NCI-H460 (cell line): ENCODE measurements at regions not wholly inside any gene's neighbourhood (a gene's known extent, or its start where the extent isn't known, plus 50 kb on each side); places are given as distances from the start of the nearest gene placed in this dataset.
"Not testable (repeated sequence)": the region's sequence is repeated elsewhere in the genome, so short reads cannot be mapped to it uniquely, and the experiment has no call there.

Experiments used
- DNase-seq: peaks from one replicate; pipeline ENCODE4 v3.0.0-alpha.2; 2016; ENCODE audit warnings: low read depth; ENCODE audit errors: extremely low read depth

GRCh38 chr3:191813245-191813644 lies 352.3 kb downstream of the PYDC2 start:
- DNase-seq = no peak

- DNase-seq = no peak
These were observed 387.9 kb downstream of the PYDC2 start for GRCh38 chr3:191848818-191849217.

- DNase-seq = no peak
These were observed 398.6 kb downstream of the PYDC2 start for GRCh38 chr3:191859531-191859930.

GRCh38 chr3:191869738-191870415 lies 408.9 kb downstream of the PYDC2 start:
- no peak for DNase-seq

- DNase-seq = no peak
These were observed 412.8 kb downstream of the PYDC2 start for GRCh38 chr3:191873736-191874135.

- DNase-seq = no peak
These were observed 421.3 kb downstream of the PYDC2 start for GRCh38 chr3:191882289-191882688.

GRCh38 chr3:191884132-191884531 lies 423.2 kb downstream of the PYDC2 start:
- DNase-seq = no peak

GRCh38 chr3:191889106-191889505 lies 428.1 kb downstream of the PYDC2 start:
- DNase-seq = no peak

- no peak for DNase-seq
These were observed 428.8 kb downstream of the PYDC2 start for GRCh38 chr3:191889756-191890155.

GRCh38 chr3:191894406-191894805 lies 433.4 kb downstream of the PYDC2 start:
- DNase-seq = no peak

GRCh38 chr3:191901741-191902140 lies 440.8 kb downstream of the PYDC2 start:
- no peak for DNase-seq

GRCh38 chr3:191912616-191913204 lies 451.7 kb downstream of the PYDC2 start:
- no peak for DNase-seq

GRCh38 chr3:191915712-191916111 lies 454.7 kb downstream of the PYDC2 start:
- no peak for DNase-seq

- no peak for DNase-seq
These were observed 458.6 kb downstream of the PYDC2 start for GRCh38 chr3:191919491-191920026.

GRCh38 chr3:191922570-191922969 lies 461.6 kb downstream of the PYDC2 start:
- no peak for DNase-seq

GRCh38 chr3:191927183-191927817 lies 466.3 kb downstream of the PYDC2 start:
- DNase-seq = not testable (repeated sequence)

GRCh38 chr3:191927998-191928397 lies 467.0 kb downstream of the PYDC2 start:
- DNase-seq = not testable (repeated sequence)

GRCh38 chr3:191944835-191945234 lies 483.9 kb downstream of the PYDC2 start:
- DNase-seq = no peak

- DNase-seq = no peak
These were observed 491.2 kb downstream of the PYDC2 start for GRCh38 chr3:191952186-191952585.

GRCh38 chr3:191952609-191953008 lies 491.6 kb downstream of the PYDC2 start:
- DNase-seq = no peak

- no peak for DNase-seq
These were observed 498.2 kb downstream of the PYDC2 start for GRCh38 chr3:191958980-191959671.
